HG03520 (cell line): ENCODE measurements at regions not wholly inside any gene's neighbourhood (a gene's known extent, or its start where the extent isn't known, plus 50 kb on each side); places are given as distances from the start of the nearest gene placed in this dataset.
A peak's percentile ranks its signal among the peaks of the same experiment; 100 is the strongest.

Experiments used
- ATAC-seq: cut with Tn5 transposase; IDR thresholded peaks from one replicate; pipeline ENCODE4 v1.9.1; 2021; ENCODE audit warnings: mild to moderate bottlenecking, moderate library complexity; ENCODE audit not compliant: unreplicated experiment

DNA sequence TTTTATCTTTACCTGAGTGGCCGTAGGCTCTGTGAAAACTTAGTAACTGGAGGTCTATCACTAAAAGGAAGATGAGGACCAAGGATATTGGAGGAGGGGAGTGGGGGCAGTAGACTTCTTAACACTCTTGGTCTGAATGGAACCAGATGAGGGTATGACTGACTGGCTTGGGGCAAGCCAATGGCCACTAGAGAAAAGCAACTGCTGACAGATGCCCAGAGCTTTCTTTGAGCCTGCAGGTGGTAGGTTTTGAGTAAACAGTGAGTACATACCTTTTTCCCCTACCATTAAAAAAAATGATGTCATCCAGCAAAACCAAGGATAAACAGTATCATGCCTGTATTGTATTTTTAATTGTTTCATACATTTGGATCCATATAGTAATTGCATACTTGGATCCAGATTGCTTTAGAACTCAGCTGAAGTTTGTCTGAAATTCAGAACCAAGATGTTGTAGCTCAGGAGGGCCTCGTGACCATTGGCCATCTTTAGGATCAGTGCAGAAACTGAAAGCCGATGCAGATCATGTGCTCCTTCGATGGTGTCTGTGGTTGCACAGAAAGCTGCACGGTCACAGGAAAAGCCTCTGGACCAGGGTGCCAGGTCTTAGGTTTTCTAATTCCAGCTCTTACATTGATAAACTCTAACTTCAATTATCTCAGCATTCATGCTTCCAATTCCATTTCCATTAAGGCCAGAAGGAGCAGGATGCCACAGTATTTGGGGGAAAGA lies 131.0 kb downstream of the PDGFRA start:
- ATAC-seq: peak; percentile 81

DNA sequence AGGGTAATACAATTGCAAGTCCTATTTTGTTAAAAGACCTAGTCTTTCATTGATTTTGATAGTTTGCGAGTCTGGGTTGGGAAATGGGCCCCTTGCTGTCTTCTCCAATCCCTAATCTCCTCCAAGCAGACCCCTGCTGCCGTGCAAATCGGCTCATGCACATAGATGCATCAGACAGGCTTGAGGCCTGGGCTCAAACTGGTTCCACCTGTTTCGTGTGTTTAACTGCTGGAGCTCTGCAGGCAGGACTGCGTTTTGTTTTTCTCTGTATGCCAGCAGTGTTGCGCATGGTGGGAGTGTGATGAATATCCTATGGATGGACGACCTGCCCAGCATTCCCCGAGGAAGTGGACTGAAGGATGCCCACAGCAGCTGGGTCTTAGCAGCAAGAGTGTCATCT lies 133.9 kb downstream of the PDGFRA start:
- no peak for ATAC-seq

DNA sequence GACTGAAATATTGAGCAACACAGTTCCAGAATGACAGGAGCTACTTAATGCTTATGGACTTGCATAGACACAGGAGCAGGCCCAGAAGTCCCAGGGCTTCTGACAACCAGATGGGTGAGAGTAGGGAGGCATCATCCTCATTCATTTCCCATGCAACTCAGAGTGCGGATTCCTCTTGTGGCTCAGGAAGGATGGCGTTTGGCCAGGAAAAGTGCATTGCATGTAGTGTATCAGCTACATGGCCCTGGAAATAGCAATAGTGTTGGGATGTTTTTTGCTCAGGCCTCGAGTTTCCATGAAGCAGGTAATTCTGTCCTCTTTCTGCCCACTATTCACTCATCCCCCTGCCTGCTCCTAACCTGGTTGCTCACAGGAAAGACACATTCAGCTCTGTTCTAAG lies 136.6 kb downstream of the PDGFRA start:
- ATAC-seq: no peak

DNA sequence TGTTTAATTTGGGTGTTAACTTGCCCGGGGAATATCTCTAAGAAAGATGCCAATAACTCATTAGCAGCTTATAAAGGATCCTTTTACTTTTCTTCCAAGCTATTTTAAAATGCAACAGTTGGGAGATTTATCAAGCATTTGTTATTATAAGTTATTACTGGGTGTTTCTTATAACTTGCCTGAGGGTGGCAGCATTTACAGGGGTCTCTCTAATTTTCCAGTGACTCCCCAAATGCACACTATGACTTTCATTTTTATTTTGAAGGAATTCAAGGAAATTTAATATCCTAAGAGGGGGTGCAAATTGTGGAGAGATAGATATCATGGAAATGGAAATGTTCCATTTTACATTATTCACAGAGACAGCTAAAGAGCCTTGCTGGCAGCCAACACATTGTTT lies 138.0 kb downstream of the PDGFRA start:
- ATAC-seq: no peak

DNA sequence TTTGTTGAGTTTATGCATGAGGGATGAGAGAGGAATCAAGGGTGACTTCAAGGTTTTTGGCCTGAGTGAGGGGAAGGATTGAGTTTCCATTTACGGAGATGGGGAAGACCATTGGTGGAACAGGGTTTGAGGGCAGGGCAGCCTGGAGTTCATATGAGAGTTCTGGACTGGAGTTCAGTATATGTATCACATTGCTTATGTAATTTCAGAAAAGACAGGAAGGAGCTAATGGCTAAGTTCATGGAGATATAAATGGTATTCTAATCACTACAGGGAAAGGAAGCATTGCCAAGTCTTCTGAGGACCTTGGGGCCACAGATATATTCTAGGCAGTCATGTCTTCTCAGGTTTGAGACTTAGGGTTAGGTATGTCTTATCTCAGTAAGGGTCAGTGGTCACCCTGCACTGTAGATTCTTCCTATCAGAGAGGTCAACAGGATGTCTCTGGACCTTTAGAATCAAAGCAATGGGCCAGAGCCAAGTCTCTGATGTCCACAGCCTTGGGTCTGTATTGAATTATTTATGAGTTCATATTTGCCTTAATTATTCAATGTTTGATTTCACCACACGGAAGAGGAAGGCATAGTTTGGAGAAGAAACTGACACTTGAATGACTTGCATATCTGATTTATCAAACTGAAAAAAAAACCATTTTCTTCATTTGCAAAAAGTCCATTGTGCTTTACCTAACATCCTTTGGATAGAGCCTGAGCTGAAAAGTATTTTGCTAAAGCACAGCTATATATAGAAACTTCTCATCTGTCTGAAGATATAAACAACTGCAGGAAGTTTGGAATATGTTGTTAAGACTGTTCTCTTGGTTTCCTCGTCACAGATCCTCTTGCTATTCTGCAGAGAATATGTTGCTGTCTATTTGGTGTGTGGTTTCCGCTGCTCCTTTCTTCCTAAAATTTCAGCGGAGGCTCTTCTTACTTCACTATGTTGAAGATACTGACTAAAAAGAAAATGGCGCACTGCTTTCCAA lies 139.5 kb downstream of the PDGFRA start:
- ATAC-seq: no peak

DNA sequence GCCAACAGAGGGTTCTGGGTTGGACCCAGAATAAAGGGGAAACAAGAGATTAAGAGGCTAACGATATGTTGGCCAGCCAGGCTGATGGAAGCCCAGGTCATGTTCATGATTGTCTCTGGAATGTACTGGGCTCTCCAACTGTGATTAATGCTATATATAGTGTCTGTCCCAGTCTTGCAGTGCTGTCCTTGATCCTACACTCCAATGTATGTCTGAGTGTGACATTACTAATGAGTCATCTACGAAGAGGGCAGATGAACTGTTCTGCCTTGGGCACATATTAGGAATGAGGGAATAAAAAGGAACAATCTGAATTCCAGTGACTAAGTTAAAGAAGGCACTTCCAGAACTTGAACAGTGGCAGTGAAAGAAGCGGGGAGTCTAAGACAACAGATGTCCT lies 142.1 kb downstream of the PDGFRA start:
- no peak for ATAC-seq

DNA sequence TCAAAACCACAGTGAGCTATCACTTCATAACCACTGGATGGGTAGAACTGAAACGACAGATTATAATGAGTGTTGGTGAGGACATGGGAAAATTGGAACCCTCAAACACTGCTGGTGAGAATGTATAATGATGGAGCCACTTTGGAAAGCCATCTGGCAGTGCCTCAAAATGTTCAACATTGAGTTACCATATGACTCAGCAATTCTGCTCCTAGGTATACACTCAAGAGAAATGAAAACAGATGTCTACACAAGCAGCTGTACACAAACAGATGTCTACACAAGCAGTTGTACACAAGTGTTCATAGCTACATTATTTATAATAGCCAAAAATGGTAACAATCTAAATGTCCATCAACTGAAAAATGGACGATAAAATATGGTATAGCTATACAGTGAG lies 143.9 kb downstream of the PDGFRA start:
- ATAC-seq: no peak

DNA sequence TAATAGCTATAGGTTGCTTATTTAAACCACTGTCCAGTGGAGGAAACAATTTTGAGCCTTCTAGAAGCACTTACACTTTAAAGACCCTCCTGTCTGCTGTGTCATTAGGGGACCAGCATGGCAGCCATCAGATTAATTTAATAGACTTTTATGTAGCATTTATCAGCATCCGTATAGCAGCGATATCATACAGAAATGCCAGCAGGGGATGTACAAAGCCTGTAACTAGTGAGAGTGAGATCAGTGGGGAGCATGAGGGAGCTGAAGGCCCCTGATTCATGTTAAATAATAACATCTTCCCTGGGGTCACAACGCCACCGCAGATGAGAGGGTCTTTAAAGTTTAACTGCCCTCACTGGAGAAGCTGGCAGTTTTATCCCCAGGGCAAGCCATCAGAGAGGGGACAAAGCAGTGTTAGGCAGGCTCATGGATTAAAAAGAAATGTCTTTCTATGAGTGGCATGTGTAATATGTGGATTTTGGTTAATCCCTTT lies 144.7 kb downstream of the PDGFRA start:
- ATAC-seq: no peak

DNA sequence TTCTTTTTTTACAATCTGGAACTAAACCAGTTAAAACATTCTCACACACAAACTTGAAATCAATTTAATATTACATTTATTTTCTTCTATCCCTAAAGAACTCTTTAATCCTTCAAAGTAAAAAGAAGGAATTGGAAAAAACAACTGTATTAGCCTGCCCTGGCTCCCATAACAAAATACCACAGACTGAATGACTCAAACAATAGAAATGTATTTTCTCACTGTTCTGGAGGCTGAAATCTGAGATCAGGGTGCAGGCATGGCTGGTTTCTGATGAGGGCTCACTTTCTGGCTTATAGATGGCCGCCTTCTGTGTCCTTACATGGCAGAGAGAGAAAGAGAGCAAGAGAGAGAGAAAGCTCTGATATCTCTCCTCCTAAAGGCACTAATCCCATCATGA lies 149.4 kb downstream of the PDGFRA start:
- no peak for ATAC-seq

DNA sequence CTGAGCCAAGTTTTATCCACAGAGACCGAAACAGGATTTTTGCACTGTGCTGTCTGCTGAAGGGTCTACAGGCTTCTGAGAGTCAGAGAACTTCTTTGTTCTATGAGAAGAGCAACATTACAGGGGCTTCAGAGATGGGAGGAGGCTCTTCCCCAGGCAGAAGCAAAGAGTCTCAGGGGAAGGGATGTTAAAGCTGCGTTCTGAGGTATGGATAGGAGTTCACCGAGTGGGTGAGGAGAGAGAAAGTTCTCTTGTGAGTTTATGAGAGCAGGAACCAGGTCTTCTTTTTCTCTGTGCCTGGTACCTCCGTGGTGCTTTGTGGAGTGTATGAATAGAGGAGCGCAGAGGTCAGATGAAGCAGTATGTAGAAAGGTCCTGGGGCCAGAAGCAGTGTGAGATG lies 155.1 kb downstream of the PDGFRA start:
- no peak for ATAC-seq

DNA sequence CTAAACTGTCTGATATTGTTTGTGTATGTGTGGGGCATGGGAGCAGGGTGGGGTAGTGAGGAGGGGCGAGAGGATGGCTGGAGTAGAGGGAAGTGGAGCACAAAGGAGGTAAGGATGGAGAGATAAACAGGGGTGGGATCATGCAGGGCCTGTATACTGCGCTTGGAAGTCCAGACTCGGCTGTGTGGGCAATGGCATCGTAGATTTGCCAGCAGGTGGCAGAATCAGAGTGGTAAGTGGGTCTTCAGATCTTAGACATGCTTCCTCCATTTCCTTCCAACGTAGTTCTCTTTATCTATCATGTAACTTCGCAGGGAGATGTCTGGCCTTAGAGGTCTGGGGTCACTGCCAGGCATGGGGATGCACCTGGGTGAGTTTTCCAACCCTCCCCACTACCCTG lies 155.5 kb downstream of the PDGFRA start:
- ATAC-seq: no peak

DNA sequence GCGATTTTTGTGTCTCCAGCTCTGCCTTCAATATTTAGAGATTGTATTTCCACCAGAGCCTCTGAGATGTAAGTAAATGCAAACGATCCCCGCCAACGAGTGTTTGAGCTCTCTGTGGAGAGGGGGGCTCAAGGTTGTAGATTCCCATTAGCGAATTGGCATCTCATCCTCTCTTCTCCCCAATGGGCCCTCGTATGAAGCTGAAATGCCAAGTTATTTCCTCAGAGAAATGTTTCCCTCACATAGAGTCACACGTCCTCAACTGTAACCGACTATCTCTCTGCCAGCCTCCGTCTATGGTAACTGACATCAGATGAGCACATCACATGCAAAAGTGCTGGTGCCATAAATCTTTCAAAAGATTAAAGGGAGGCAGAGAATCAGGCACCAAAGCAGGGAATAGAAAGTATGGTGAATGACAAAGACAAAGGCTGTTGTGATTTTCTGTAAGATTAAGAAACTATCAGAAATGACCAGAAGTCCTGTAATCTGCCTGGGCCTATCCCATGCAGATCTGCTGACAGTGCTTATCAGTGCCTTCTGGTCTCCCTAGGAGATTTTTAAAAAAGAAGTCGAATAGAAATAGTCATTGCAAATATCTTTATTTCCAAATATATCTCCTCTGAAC lies 157.1 kb downstream of the PDGFRA start:
- ATAC-seq: no peak

DNA sequence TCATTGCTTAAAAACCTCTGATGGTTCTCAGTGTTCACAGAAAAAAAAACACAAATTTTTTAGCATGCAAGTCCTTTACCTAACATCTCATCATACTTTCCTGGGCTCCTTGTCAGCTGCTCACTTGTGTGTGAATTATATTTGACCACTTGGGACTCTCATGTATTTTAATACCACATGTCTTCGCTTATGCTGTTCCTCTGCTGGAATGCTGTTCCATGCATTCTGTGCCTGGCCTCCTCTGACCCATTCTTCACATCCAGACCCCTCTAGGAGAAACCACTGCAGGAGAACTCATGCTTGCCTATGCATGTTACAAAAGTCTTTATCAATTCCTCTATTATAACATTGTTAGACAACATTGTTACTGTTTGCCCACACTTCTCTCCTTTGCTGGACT lies 157.6 kb downstream of the PDGFRA start:
- ATAC-seq: no peak

DNA sequence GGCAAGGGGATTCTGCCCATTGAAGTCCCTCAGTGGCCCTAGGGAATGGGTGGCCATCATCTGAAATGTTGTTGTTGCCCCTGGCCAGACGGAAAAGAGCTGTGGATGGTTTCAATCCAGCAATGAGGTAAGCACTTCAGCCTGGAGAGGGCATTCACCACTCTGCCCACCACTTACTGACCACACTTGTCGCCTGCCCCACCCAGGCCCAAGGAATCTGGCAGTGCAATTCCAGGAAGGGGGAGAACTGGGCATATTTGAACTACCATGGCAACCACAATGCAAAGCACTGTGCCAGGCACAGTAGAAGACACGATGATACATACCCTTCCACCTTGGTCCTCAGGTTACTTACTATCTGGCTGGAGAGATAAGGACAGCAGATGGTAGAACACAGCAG lies 161.6 kb downstream of the PDGFRA start:
- ATAC-seq: no peak

DNA sequence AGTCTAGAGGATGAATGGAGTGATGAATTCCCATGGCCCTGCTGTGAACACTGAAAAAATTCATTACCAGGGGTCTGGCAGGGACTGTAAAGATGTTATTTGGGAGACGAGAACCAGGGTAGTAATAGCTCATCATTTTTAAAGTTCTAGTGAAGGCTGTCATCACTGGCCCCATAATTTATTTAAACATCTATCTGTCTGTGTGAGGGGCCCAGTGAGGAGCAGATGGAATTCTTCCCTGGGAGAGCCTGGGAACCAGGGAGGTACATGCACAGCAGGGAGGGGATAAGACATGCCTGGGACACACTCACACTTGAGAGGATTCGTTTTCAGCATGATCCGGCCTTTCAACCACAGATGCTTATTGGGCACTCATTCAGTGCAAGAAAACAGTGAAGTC lies 162.0 kb downstream of the PDGFRA start:
- no peak for ATAC-seq

DNA sequence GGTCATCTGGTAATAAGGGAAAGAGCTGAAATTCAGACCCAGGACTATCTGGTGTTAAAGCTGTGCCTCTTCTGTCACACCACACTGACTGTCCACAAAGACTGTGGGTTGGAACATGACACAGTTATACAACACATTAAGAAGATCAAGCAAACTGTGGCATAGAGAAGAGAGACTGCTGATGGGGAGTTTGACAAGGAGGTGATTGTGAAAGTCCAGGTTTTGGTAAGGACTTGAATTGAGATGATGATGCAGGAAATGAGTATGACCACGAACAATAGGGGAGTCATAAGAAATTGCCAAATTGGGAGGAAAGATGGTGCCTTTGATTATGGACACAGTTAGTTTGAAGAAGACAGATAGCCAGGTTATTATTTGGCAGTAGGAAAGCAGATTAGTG lies 163.4 kb downstream of the PDGFRA start:
- ATAC-seq: no peak

DNA sequence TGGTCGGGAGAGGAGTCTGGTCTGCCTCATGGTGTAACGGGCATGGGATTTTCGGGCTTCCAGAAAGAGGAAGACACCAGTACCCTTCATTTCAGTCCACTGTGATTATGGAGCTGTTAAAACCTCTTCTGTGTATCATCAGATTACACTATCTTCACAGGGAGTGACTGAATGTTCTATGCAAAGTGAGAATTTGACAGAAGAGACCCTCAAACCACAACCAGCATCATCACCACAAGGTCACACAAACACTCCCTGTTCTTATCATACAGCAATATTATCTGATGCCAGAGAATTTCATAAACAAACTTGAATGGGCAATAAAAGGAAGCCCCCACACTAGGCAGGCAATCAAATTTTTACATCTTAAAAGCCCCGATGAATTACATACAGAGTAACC lies 164.2 kb downstream of the PDGFRA start:
- no peak for ATAC-seq

DNA sequence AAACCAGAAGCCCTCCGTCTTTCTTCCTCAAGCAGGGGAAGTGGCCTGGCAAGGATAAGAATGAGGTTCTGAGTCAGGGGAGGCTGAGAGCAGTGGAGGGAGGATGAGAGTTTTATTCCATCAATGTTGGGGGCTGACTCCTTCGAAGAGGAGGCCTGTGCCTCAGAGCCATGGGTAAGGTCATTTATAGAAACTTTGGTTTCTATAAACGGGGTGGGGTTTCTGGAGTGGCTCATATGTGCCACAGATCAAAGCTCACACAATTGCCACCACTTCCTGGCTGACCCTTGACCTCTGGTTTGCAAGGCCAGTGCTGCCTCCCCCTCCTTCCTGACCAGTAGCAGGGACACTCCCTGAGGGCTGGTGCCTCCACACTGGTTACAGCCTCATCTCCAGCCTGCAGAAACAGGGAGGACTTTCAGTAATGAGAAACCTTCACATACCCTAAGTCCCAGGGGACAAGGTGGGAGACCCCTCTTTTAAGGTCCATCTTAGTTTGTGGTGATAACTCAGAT lies 166.0 kb downstream of the PDGFRA start:
- no peak for ATAC-seq

DNA sequence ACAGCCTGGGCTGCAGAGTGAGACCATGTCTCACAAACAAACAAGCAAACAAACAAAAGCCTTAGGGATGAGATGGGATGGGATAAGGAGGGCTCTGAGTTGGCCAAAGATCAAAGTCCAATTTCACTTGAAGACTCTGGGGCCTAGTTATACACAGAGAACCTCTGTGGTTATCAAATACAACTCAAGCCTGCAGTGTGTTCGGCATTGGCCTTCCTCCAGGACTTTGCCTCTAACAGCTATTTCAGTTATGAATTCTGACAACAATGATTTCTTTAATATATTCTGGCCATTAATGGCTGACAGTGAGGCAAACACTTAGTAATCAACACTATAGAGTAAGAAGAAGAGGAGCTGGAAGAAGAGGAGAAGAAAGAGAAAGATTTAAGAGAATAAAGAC lies 171.1 kb downstream of the PDGFRA start:
- no peak for ATAC-seq

DNA sequence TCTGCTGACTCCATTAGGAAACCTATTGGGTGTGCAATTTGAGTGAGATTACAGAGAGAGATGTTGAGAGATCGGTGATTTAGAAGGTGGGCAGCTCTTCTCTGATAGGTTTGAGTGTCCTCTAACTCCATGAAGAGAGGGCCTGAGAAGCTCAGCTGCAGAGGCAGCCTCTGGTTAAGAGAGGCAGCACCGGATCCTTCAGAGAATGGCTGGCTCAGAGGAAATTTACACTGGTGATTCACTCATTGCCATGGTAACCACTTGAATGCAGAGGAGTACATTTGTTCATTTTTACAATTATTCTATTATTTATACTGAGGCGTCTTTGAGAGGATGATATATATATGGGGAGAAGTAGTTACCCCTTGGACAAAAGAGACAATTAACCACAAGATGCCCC lies 171.7 kb downstream of the PDGFRA start:
- no peak for ATAC-seq

DNA sequence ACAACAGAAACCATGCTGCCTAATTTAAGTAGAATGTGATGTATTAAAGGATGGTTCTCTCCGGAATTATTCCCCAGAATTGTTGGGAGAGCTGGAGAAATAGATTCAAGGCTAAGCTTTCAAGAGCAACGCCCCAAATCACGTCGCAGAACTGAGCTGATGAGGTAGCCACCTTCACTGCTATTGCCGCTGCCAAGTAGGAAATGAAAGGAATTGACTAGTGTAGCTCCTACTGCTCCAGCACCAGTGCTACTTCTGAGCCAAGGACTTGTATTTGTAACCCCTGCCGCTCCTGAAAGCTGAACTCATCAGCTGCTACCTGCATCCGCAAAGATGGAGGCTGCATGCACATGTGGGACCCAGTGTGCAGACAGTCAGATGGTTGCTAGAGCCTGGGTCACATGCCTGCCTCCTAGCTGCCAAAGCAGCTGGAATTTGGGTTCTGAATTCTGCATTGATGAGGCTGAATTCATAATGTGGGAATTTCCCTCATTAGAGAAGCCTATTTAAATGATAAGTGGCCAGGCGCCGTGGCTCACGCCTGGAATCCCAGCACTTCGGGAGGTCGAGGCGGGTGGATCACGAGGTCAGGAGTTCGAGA lies 173.9 kb downstream of the PDGFRA start:
- no peak for ATAC-seq
